IMR-90 (cell line): ENCODE measurements at regions not wholly inside any gene's neighbourhood (a gene's known extent, or its start where the extent isn't known, plus 50 kb on each side); places are given as distances from the start of the nearest gene placed in this dataset.

ENCODE experiments used
- ATAC-seq: fragments of 200-7000 bp; cut with Tn5 transposase; 2 replicates; pipeline ENCODE4 v1.9.1; 2020; ENCODE audit warnings: low read depth, mild to moderate bottlenecking, moderate library complexity
- BruUV-seq: library from RNA; stranded (reverse); fragments of 400-500 nt; replicated peaks from 2 replicates; lab custom pipeline; 2021; lab: Mats Ljungman, UMichigan
- CTCF ChIA-PET: fragments of 300-600 bp; formaldehyde crosslinking; extraction: SDS; loops from one replicate; lab custom pipeline; 2021; ENCODE audit warnings: antibody characterized with exemption; lab: Yijun Ruan, JAX
- POLR2A ChIA-PET: fragments of 300-600 bp; sonication (Branson Sonifier 250); formaldehyde crosslinking; loops from one replicate; lab custom pipeline; 2022; ENCODE audit warnings: antibody characterized with exemption; ENCODE audit not compliant: unreplicated experiment; lab: Charles Lee
- DNase-seq: peaks from one replicate; pipeline ENCODE4 v3.0.0; 2013
- H2AFZ ChIP-seq: replicated peaks from 2 replicates; pipeline ENCODE3; 2013; ENCODE audit warnings: low read length, mild to moderate bottlenecking; ENCODE audit not compliant: poor library complexity
- H2AK5ac ChIP-seq: 2 replicates; pipeline ENCODE4 v1.6.1; 2013; ENCODE audit warnings: low read depth, low read length, inconsistent platforms
- H2AK9ac ChIP-seq: replicated peaks from 2 replicates; pipeline ENCODE3; 2013; ENCODE audit warnings: mild to moderate bottlenecking, low read depth, low read length, moderate library complexity; ENCODE audit not compliant: poor library complexity
- H2BK120ac ChIP-seq: 2 replicates; pipeline ENCODE4 v1.6.1; 2013; ENCODE audit warnings: low read depth, low read length, inconsistent platforms
- H2BK15ac ChIP-seq: 3 replicates; pipeline ENCODE4 v1.6.1; 2013; ENCODE audit warnings: low read depth, low read length, inconsistent platforms
- H2BK20ac ChIP-seq: 2 replicates; pipeline ENCODE4 v1.6.1; 2013; ENCODE audit warnings: low read depth, mild to moderate bottlenecking, inconsistent platforms, low read length, moderate library complexity
- H2BK5ac ChIP-seq: 2 replicates; pipeline ENCODE4 v1.6.1; 2013; ENCODE audit warnings: mild to moderate bottlenecking, low read depth, low read length, inconsistent platforms; ENCODE audit not compliant: poor library complexity, severe bottlenecking
- H3K14ac ChIP-seq: replicated peaks from 2 replicates; pipeline ENCODE4 v1.6.1; 2013; ENCODE audit warnings: low read depth, low read length, inconsistent platforms
- H3K18ac ChIP-seq: 2 replicates; pipeline ENCODE4 v1.6.1; 2013; ENCODE audit warnings: low read depth, low read length, control low read depth
- H3K23ac ChIP-seq: 2 replicates; pipeline ENCODE4 v1.6.1; 2013; ENCODE audit warnings: low read depth, low read length, inconsistent platforms
- H3K27ac ChIP-seq: 2 replicates; pipeline ENCODE4 v1.5.1; 2013; ENCODE audit warnings: mild to moderate bottlenecking, control low read depth, low read length; ENCODE audit not compliant: insufficient read depth
- H3K27me3 ChIP-seq: 2 replicates; pipeline ENCODE4 v1.6.1; 2013; ENCODE audit warnings: low read length; ENCODE audit not compliant: control insufficient read depth, insufficient read depth
- H3K36me3 ChIP-seq: 2 replicates; pipeline ENCODE4 v1.6.1; 2013; ENCODE audit warnings: low read length, mixed read lengths; ENCODE audit not compliant: control insufficient read depth, insufficient read depth
- H3K4ac ChIP-seq: 2 replicates; pipeline ENCODE4 v1.6.1; 2013; ENCODE audit warnings: low read depth, low read length, inconsistent platforms
- H3K4me1 ChIP-seq: 2 replicates; pipeline ENCODE4 v1.6.1; 2013; ENCODE audit warnings: low read length, mixed read lengths; ENCODE audit not compliant: control insufficient read depth, insufficient read depth
- H3K4me2 ChIP-seq: 2 replicates; pipeline ENCODE4 v1.6.1; 2013; ENCODE audit warnings: low read depth, mild to moderate bottlenecking, control low read depth, low read length, moderate library complexity
- H3K4me3 ChIP-seq: 2 replicates; pipeline ENCODE4 v1.5.1; 2013; ENCODE audit warnings: low read depth, mild to moderate bottlenecking, control low read depth, low read length, moderate library complexity; ENCODE audit not compliant: insufficient read depth
- H3K56ac ChIP-seq: 2 replicates; pipeline ENCODE4 v1.6.1; 2013; ENCODE audit warnings: low read length, inconsistent platforms; ENCODE audit not compliant: insufficient read depth; ENCODE audit errors: extremely low read depth
- H3K79me1 ChIP-seq, 2 experiments: 2 replicates each; pipeline ENCODE4 v1.6.1; 2013; ENCODE audit warnings: low read length in 2 of 2, inconsistent platforms in 1 of 2, low read depth in 1 of 2
- H3K9ac ChIP-seq: 2 replicates; pipeline ENCODE4 v1.6.1; 2013; ENCODE audit warnings: low read depth, low read length, control low read depth
- H3K9me1 ChIP-seq: 2 replicates; pipeline ENCODE4 v1.6.1; 2013; ENCODE audit warnings: low read length, inconsistent platforms; ENCODE audit not compliant: insufficient read depth
- H3K9me3 ChIP-seq: 2 replicates; pipeline ENCODE4 v1.6.1; 2013; ENCODE audit warnings: low read length; ENCODE audit not compliant: control insufficient read depth, insufficient read depth
- H4K20me1 ChIP-seq: 2 replicates; pipeline ENCODE4 v1.6.1; 2013; ENCODE audit warnings: low read length, inconsistent platforms; ENCODE audit not compliant: insufficient read depth
- H4K5ac ChIP-seq: 2 replicates; pipeline ENCODE4 v1.6.1; 2013; ENCODE audit warnings: mild to moderate bottlenecking, low read depth, low read length, control low read depth
- H4K8ac ChIP-seq, 2 experiments: 2 replicates each; pipeline ENCODE4 v1.6.1; 2013; ENCODE audit warnings: low read depth in 2 of 2, low read length in 2 of 2, control low read depth in 1 of 2, inconsistent platforms in 1 of 2
- H4K91ac ChIP-seq: 2 replicates; pipeline ENCODE4 v1.6.1; 2013; ENCODE audit warnings: low read depth, low read length, inconsistent platforms; ENCODE audit not compliant: insufficient read depth
- POLR2A ChIP-seq: IDR thresholded peaks from 2 replicates; pipeline ENCODE4 v1.6.1; 2012; ENCODE audit warnings: mild to moderate bottlenecking, low read depth, low read length
- WGBS, 2 experiments: methylation state at CpG; one replicate each; pipeline versions ENCODE4 v1.1.5 to v1.1.7; 2013; ENCODE audit warnings: missing lambda C conversion rate in 2 of 2; ENCODE audit not compliant: insufficient read length in 1 of 2; ENCODE audit errors: extremely low coverage in 2 of 2; 5-methylcytosine and 5-hydroxymethylcytosine counted together
- dilution Hi-C: fragments of 300-500 bp; cut with HindIII; formaldehyde crosslinking; loops from one replicate; pipeline ENCODE4 v1.14.3; 2018; ENCODE audit warnings: low sequenced_read_pairs; ENCODE audit not compliant: unreplicated experiment
- in situ Hi-C: fragments of 300-500 bp; cut with MboI; formaldehyde crosslinking; loops from 3 replicates; pipeline ENCODE4 v1.14.3; 2019; ENCODE audit warnings: low sequenced_read_pairs, inconsistent platforms, mixed read lengths
- intact Hi-C: fragments of 100-400 bp; cut with micrococcal nuclease; formaldehyde crosslinking; loops from 2 replicates; pipeline ENCODE4 v1.10.0; 2022

- no peak overlapping the region for H2BK120ac ChIP-seq
- no peak overlapping the region for H2AK9ac ChIP-seq
- intact Hi-C loops = no loop called here
- no peak overlapping the region for H4K91ac ChIP-seq
- no peaks in the 10 kb centered on the region for H3K4me1 ChIP-seq
- H3K9me1 ChIP-seq = no peaks in the 10 kb centered on the region
- in situ Hi-C loops = no loop called here
- ATAC-seq = no peak
- H2BK15ac ChIP-seq = no peak overlapping the region
- no peak overlapping the region for H2AFZ ChIP-seq
- no peaks in the 10 kb centered on the region for H3K36me3 ChIP-seq
- H2BK20ac ChIP-seq = no peak overlapping the region
- BruUV-seq = no TSS peak
- H4K5ac ChIP-seq = no peak overlapping the region
- H3K9ac ChIP-seq = no peak overlapping the region
- no peak for TF ChIP-seq POLR2A
- no peak overlapping the region for H2BK5ac ChIP-seq
- H3K18ac ChIP-seq = no peak overlapping the region
- WGBS, 2 experiments = no CpG with 5 or more reads among the region's 3 CpGs
- DNase-seq = no peak
- no peak overlapping the region for H3K14ac ChIP-seq
- no peak overlapping the region for H3K56ac ChIP-seq
- H4K8ac ChIP-seq = no peak overlapping the region
- H3K79me1 ChIP-seq = no peaks in the 10 kb centered on the region
- H3K9me3 ChIP-seq = peaks cover 21% of the 10 kb centered on the region
- ChIA-PET POLR2A (no interaction called here), CTCF (no interaction called here)
- dilution Hi-C loops = no loop called here
- no peak overlapping the region for H3K27ac ChIP-seq
- H2AK5ac ChIP-seq = no peak overlapping the region
- no peak overlapping the region for H3K4ac ChIP-seq
- no peaks in the 10 kb centered on the region for H4K20me1 ChIP-seq
- H3K27me3 ChIP-seq = no peaks in the 10 kb centered on the region
- H3K4me3 ChIP-seq = no peak overlapping the region
- H3K23ac ChIP-seq = no peak overlapping the region
- no peak overlapping the region for H3K4me2 ChIP-seq
Measured at GRCh38 chr19:28386066-28386465, 826.9 kb downstream of the UQCRFS1 start.
